ENCODE measurements at regions not wholly inside any gene's neighbourhood (a gene's known extent, or its start where the extent isn't known, plus 50 kb on each side); places are given as distances from the start of the nearest gene placed in this dataset.
"Not testable (repeated sequence)": the region's sequence is repeated elsewhere in the genome, so short reads cannot be mapped to it uniquely, and the experiment has no call there.

- no peak for DNase-seq
These were observed 451.1 kb upstream of the PFKP start for GRCh38 chr10:2616215-2616614.

- DNase-seq: no peak
These were observed 455.7 kb upstream of the PFKP start for GRCh38 chr10:2611603-2612002.

GRCh38 chr10:2610946-2611345 is 456.4 kb upstream of the PFKP start:
- peak; percentile 72 for DNase-seq

- DNase-seq: no peak
These were observed 462.5 kb upstream of the PFKP start for GRCh38 chr10:2604891-2605290.

- DNase-seq: no peak
These were observed 467.8 kb upstream of the PFKP start for GRCh38 chr10:2599571-2599970.

- DNase-seq: no peak
These were observed 474.8 kb upstream of the PFKP start for GRCh38 chr10:2592360-2593160.

GRCh38 chr10:2589196-2589595 is 478.2 kb upstream of the PFKP start:
- no peak for DNase-seq

GRCh38 chr10:2584385-2584784 is 483.0 kb upstream of the PFKP start:
- no peak for DNase-seq

GRCh38 chr10:2576892-2577291 is 490.5 kb upstream of the PFKP start:
- no peak for DNase-seq

- no peak for DNase-seq
These were observed 491.9 kb upstream of the PFKP start for GRCh38 chr10:2575460-2575859.

GRCh38 chr10:2572611-2573010 is 494.7 kb upstream of the PFKP start:
- DNase-seq: no peak

- no peak for DNase-seq
These were observed 510.5 kb upstream of the PFKP start for GRCh38 chr10:2556883-2557282.

- no peak for DNase-seq
These were observed 519.3 kb upstream of the PFKP start for GRCh38 chr10:2548071-2548470.

GRCh38 chr10:2547606-2548005 is 519.7 kb upstream of the PFKP start:
- no peak for DNase-seq

GRCh38 chr10:2546894-2547293 is 520.5 kb upstream of the PFKP start:
- not testable (repeated sequence) for DNase-seq

- no peak for DNase-seq
These were observed 523.4 kb upstream of the PFKP start for GRCh38 chr10:2543974-2544373.

- no peak for DNase-seq
These were observed 524.0 kb upstream of the PFKP start for GRCh38 chr10:2543142-2543886.

GRCh38 chr10:2541176-2541575 is 526.2 kb upstream of the PFKP start:
- no peak for DNase-seq

- no peak for DNase-seq
These were observed 537.4 kb upstream of the PFKP start for GRCh38 chr10:2529945-2530344.

- no peak for DNase-seq
These were observed 541.6 kb upstream of the PFKP start for GRCh38 chr10:2525781-2526180.

GRCh38 chr10:2519139-2519538 is 548.2 kb upstream of the PFKP start:
- no peak for DNase-seq

- no peak for DNase-seq
These were observed 558.2 kb upstream of the PFKP start for GRCh38 chr10:2509081-2509531.

- DNase-seq: not testable (repeated sequence)
These were observed 565.9 kb upstream of the PFKP start for GRCh38 chr10:2501366-2501940.

- no peak for DNase-seq
These were observed 572.9 kb upstream of the PFKP start for GRCh38 chr10:2494399-2494798.
